ENCODE measurements at regions not wholly inside any gene's neighbourhood (a gene's known extent, or its start where the extent isn't known, plus 50 kb on each side); places are given as distances from the start of the nearest gene placed in this dataset.
"Not testable (repeated sequence)": the region's sequence is repeated elsewhere in the genome, so short reads cannot be mapped to it uniquely, and the experiment has no call there.

DNA sequence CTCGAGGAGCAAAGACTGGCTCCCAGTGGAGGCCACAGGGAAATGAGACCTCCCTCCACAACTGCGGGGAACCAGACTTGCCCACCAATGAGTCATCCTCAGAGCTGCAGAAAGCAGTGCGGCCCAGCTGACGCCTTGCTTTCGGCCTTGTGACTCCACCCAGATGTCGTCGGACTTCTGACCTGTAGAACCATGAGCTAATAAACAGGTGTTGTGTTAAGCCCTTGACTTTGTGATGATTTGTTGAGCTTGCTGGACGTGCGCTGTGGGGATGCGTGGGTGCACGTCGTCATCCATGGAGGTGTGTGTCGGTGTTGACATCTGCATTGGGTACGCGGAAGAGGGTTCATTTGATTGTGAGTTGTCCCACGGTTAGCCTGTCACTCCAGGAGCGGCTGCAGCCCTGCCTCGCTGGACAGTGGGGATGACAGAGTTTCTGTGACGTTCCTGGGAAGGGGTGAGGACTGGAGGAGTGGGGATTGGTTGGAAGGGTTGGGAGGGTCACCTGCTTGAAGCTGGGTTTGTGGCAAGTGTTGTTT, 154.1 kb downstream of the SH3BP4 start:
- H3K27me3 ChIP-seq: no peaks in the 10 kb centered on the region
- no peak for DNase-seq
- H3K9me3 ChIP-seq: no peaks in the 10 kb centered on the region
- intact Hi-C loops (cut with DNase I; ENCODE audit: low total_unique reads): loop anchor here (5.0 kb wide), 1 partner anchor 554 kb away; no protein-coding TSS in a partner anchor
- H3K36me3 ChIP-seq (ENCODE audit: low read depth, missing control alignments): no peaks in the 10 kb centered on the region
- 91 to 93% methylated on average over 9 to 19 of the region's 19 CpGs for WGBS, 2 donors
- H3K4me3 ChIP-seq: no peak overlapping the region
- no peak overlapping the region for H3K27ac ChIP-seq
- TF ChIP-seq, protein P1, sequence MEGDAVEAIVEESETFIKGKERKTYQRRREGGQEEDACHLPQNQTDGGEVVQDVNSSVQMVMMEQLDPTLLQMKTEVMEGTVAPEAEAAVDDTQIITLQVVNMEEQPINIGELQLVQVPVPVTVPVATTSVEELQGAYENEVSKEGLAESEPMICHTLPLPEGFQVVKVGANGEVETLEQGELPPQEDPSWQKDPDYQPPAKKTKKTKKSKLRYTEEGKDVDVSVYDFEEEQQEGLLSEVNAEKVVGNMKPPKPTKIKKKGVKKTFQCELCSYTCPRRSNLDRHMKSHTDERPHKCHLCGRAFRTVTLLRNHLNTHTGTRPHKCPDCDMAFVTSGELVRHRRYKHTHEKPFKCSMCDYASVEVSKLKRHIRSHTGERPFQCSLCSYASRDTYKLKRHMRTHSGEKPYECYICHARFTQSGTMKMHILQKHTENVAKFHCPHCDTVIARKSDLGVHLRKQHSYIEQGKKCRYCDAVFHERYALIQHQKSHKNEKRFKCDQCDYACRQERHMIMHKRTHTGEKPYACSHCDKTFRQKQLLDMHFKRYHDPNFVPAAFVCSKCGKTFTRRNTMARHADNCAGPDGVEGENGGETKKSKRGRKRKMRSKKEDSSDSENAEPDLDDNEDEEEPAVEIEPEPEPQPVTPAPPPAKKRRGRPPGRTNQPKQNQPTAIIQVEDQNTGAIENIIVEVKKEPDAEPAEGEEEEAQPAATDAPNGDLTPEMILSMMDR (IDR thresholded peaks at IDR 0.05): no peak
- TF ChIP-seq POLR2A (IDR thresholded peaks at IDR 0.05): no peak
- no peaks in the 10 kb centered on the region for H3K4me1 ChIP-seq

DNA sequence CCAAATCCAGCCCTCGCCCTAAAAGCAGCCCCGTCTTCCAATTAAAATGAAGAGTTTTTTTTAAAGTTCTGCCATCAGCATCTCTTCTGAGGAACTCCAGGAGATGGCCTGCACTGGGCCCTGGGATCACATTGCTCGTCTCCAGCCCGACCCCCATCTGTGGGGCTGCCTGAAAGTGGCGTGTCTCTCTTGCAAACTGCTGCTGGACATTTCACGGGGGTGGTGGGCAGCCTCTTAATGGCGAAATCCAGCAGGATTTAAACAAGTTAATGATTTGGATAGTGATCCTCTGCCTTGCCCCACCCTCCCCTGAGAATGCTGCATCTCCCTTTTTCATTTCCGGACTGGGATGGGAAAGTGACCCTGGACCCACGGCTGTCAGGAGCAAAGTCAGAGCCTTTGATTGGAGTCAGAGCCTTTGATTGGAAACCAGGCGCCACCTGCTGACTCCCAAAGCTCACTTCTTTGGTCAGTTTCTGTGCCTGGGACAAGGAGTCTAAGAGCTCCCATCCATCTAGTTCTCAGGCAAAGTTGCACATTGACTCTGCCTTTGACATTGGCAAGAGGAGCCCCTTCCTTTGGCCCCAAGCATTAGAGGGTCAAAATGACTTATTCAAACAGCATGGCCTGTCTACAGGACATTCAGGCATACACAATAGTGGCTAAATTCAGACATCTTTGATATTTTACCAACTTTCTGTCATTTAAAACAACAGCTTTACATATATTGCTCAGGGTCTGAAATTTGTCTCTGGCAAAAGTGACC, 155.2 kb downstream of the SH3BP4 start:
- 65 to 68% methylated on average over 10 of the region's 10 CpGs for WGBS, 2 donors
- H3K9me3 ChIP-seq: no peaks in the 10 kb centered on the region
- H3K27ac ChIP-seq: no peak overlapping the region
- no peaks in the 10 kb centered on the region for H3K4me1 ChIP-seq
- H3K36me3 ChIP-seq (ENCODE audit: low read depth, missing control alignments): no peaks in the 10 kb centered on the region
- H3K4me3 ChIP-seq: no peak overlapping the region
- TF ChIP-seq POLR2A (IDR thresholded peaks at IDR 0.05): no peak
- TF ChIP-seq, protein P1 (IDR thresholded peaks at IDR 0.05): peak; percentile 52 to 61 (median 55)
- intact Hi-C loops (cut with DNase I; ENCODE audit: low total_unique reads): loop anchor here (5.0 kb wide), 1 partner anchor 555 kb away; no protein-coding TSS in a partner anchor
- DNase-seq: peak; percentile 86
- H3K27me3 ChIP-seq: no peaks in the 10 kb centered on the region

- Histone ChIP-seq H3K36me3 (ENCODE audit: low read depth, missing control alignments) (no peaks in the 10 kb centered on the region), H3K9me3 (no peaks in the 10 kb centered on the region), H3K27ac (no peak overlapping the region), H3K4me1 (no peaks in the 10 kb centered on the region), H3K27me3 (no peaks in the 10 kb centered on the region), H3K4me3 (no peak overlapping the region)
- WGBS, 2 donors: 83 to 89% methylated on average over 3 of the region's 3 CpGs
- no peak for DNase-seq
- intact Hi-C loops (cut with DNase I; ENCODE audit: low total_unique reads): loop anchor here (5.0 kb wide), 1 partner anchor 555 kb away; no protein-coding TSS in a partner anchor
- TF ChIP-seq, protein P1 (IDR thresholded peaks at IDR 0.05): no peak
- no peak for TF ChIP-seq POLR2A (IDR thresholded peaks at IDR 0.05)
These were observed 155.8 kb downstream of the SH3BP4 start for GRCh38 chr2:235107640-235107951.

DNA sequence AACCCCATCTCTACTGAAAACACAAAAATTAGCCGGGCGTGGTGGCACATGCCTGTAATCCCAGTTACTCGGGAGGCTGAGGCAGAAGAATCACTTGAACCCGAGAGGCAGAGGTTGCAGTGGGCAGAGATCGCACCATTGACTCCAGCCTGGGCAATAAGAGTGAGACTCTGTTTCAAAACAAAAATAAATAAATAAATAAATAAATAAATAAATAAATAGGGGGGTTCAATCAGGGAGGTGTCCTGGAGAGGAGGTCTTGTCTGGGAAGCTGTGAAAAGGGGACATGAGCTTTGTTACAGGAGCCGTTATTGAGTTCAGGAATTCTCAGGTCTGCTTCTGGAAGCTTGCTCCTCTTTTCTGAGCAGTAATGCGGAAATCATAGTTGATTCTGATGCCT, 157.7 kb downstream of the SH3BP4 start:
- H3K9me3 ChIP-seq; H3K27me3 ChIP-seq; H3K27ac ChIP-seq; DNase-seq; H3K4me1 ChIP-seq; H3K36me3 ChIP-seq (ENCODE audit: low read depth, missing control alignments); H3K4me3 ChIP-seq: not testable (repeated sequence)
- 85 to 95% methylated on average over 7 of the region's 7 CpGs for WGBS, 2 donors
- intact Hi-C loops (cut with DNase I; ENCODE audit: low total_unique reads): loop anchor here (5.0 kb wide), 1 partner anchor 557 kb away; no protein-coding TSS in a partner anchor

DNA sequence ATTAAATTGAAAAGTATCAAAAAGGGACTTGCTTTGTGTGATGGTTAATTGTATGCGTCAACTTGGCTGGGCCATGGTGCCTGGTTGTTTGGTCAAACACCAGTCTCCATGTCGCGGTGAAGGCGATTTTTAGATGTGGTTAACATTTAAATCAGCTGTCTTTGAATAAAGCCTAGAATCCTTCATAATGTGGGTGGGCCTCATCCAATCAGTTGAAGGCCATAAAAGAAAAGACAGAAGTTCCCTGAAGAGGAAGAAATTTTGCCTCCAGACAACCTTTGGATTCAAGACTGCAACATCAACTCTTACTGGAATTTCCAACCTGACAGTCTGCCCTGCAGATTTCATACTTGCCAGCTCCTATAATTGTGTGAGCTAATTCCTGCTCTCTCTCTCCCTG, 160.5 kb downstream of the SH3BP4 start:
- TF ChIP-seq, protein P1 (IDR thresholded peaks at IDR 0.05): no peak
- TF ChIP-seq POLR2A (IDR thresholded peaks at IDR 0.05): no peak
- no peaks in the 10 kb centered on the region for H3K4me1 ChIP-seq
- WGBS, 2 donors: 81 to 93% methylated on average over 4 of the region's 4 CpGs
- no peak for DNase-seq
- intact Hi-C loops (cut with DNase I; ENCODE audit: low total_unique reads): no loop called here
- no peak overlapping the region for H3K27ac ChIP-seq
- no peak overlapping the region for H3K4me3 ChIP-seq
- H3K36me3 ChIP-seq (ENCODE audit: low read depth, missing control alignments): no peaks in the 10 kb centered on the region
- no peaks in the 10 kb centered on the region for H3K27me3 ChIP-seq
- no peaks in the 10 kb centered on the region for H3K9me3 ChIP-seq

Measured in testis (tissue), 2 donors.